Activated CD4-positive, alpha-beta T cell treated with anti-CD3 and anti-CD28 coated beads, Interleukin-2, amount 10 ng/mL, durations not matched to agents 24 days and 14 days (primary cell): ENCODE measurements at regions not wholly inside any gene's neighbourhood (a gene's known extent, or its start where the extent isn't known, plus 50 kb on each side); places are given as distances from the start of the nearest gene placed in this dataset.
A peak's percentile ranks its signal among the peaks of the same experiment; 100 is the strongest.

Experiments
- DNase-seq: peaks from one replicate; pipeline ENCODE4 v3.0.0; 2022
- H3K27ac Mint-ChIP-seq: one replicate; pipeline ENCODE4 v1.8.0; 2022; ENCODE audit warnings: mild to moderate bottlenecking, mixed read lengths
- H3K27me3 Mint-ChIP-seq: one replicate; pipeline ENCODE4 v1.8.0; 2022; ENCODE audit warnings: mixed read lengths
- H3K36me3 Mint-ChIP-seq: one replicate; pipeline ENCODE4 v1.8.0; 2022; ENCODE audit warnings: low read depth, mild to moderate bottlenecking, mixed read lengths
- H3K4me1 Mint-ChIP-seq: one replicate; pipeline ENCODE4 v1.8.0; 2021; ENCODE audit warnings: mixed read lengths
- H3K4me3 Mint-ChIP-seq: one replicate; pipeline ENCODE4 v1.8.0; 2022; ENCODE audit warnings: mild to moderate bottlenecking, moderate library complexity, mixed read lengths
- H3K9me3 Mint-ChIP-seq: one replicate; pipeline ENCODE4 v1.8.0; 2021; ENCODE audit warnings: mixed read lengths
- intact Hi-C: fragments of 100-400 bp; cut with micrococcal nuclease; formaldehyde crosslinking; loops from one replicate; pipeline ENCODE4 v1.15.1; 2023

DNA sequence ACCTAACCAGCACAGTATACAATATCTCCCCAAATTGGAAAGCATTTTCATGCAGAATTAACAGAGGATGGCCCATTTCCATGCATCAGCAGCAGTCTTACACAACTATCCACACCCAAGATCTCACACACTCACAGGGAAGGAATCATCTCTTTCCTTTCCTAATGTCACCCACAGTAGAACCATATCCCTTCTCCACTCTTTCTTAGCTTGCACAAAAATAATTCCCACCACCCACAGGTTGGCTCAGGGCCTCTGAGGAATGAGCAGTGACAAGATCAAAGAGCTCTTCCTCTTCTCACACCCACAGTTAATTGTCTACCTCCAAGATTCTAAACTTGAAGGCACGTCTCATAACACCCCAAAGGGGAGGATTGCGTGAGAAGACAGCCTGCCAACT, 217.7 kb upstream of the VEGFC start:
- Mint-ChIP-seq H3K27ac (no peak overlapping the region), H3K36me3 (no peaks in the 10 kb centered on the region), H3K4me3 (no peak overlapping the region), H3K9me3 (peaks cover 4% of the 10 kb centered on the region), H3K27me3 (no peaks in the 10 kb centered on the region), H3K4me1 (no peaks in the 10 kb centered on the region)
- DNase-seq, result no peak
- intact Hi-C loops, result no loop called here

- Mint-ChIP-seq H3K36me3 (no peaks in the 10 kb centered on the region), H3K9me3 (no peaks in the 10 kb centered on the region), H3K27ac (no peak overlapping the region), H3K4me3 (no peak overlapping the region), H3K27me3 (no peaks in the 10 kb centered on the region), H3K4me1 (no peaks in the 10 kb centered on the region)
- DNase-seq, result no peak
- intact Hi-C loops, result no loop called here
These were observed 220.3 kb upstream of the VEGFC start for GRCh38 chr4:177012918-177013545.

- DNase-seq, result no peak
- H3K4me3 Mint-ChIP-seq, result no peak overlapping the region
- intact Hi-C loops, result no loop called here
- H3K27me3 Mint-ChIP-seq, result no peaks in the 10 kb centered on the region
- peaks cover 19% of the 10 kb centered on the region for H3K9me3 Mint-ChIP-seq
- no peaks in the 10 kb centered on the region for H3K36me3 Mint-ChIP-seq
- no peaks in the 10 kb centered on the region for H3K4me1 Mint-ChIP-seq
- H3K27ac Mint-ChIP-seq, result no peak overlapping the region
These were observed 223.9 kb upstream of the VEGFC start for GRCh38 chr4:177016541-177017141.

- Mint-ChIP-seq H3K27me3 (no peaks in the 10 kb centered on the region), H3K4me3 (no peak overlapping the region), H3K27ac (no peak overlapping the region), H3K9me3 (peaks cover 22% of the 10 kb centered on the region), H3K4me1 (no peaks in the 10 kb centered on the region), H3K36me3 (no peaks in the 10 kb centered on the region)
- intact Hi-C loops, result no loop called here
- no peak for DNase-seq
These were observed 231.2 kb upstream of the VEGFC start for GRCh38 chr4:177023951-177024350.

DNA sequence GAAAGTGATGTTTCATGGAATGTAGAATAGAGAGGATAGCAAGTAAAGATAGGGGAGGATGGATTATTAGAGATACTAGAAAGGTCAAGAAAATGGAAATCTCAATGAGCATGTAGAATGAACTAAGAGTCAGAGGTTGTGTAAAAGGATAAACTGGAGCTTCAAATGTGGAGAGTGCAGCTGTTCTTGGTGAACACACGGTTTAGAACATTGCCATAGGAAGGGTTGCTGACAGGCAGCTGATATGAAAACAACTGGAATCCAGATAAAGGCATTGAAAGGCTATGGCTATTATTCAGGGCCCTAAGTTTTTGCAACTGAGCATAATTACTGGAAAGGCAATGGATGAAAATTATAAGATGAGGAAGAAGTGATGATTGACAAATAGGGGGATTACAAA, 239.6 kb upstream of the VEGFC start:
- Mint-ChIP-seq H3K4me3 (no peak overlapping the region), H3K9me3 (no peaks in the 10 kb centered on the region), H3K36me3 (no peaks in the 10 kb centered on the region), H3K27me3 (no peaks in the 10 kb centered on the region), H3K4me1 (no peaks in the 10 kb centered on the region), H3K27ac (no peak overlapping the region)
- DNase-seq, result no peak
- intact Hi-C loops, result no loop called here

- H3K36me3 Mint-ChIP-seq, result no peaks in the 10 kb centered on the region
- no peak overlapping the region for H3K27ac Mint-ChIP-seq
- no peaks in the 10 kb centered on the region for H3K27me3 Mint-ChIP-seq
- no peak for DNase-seq
- H3K9me3 Mint-ChIP-seq, result no peaks in the 10 kb centered on the region
- intact Hi-C loops, result no loop called here
- H3K4me1 Mint-ChIP-seq, result no peaks in the 10 kb centered on the region
- H3K4me3 Mint-ChIP-seq, result no peak overlapping the region
These were observed 240.4 kb upstream of the VEGFC start for GRCh38 chr4:177033135-177033534.

GRCh38 chr4:177033632-177034031, 240.9 kb upstream of the VEGFC start:
- Mint-ChIP-seq H3K9me3 (no peaks in the 10 kb centered on the region), H3K4me3 (no peak overlapping the region), H3K36me3 (no peaks in the 10 kb centered on the region), H3K27ac (no peak overlapping the region), H3K4me1 (no peaks in the 10 kb centered on the region), H3K27me3 (no peaks in the 10 kb centered on the region)
- intact Hi-C loops, result no loop called here
- no peak for DNase-seq

DNA sequence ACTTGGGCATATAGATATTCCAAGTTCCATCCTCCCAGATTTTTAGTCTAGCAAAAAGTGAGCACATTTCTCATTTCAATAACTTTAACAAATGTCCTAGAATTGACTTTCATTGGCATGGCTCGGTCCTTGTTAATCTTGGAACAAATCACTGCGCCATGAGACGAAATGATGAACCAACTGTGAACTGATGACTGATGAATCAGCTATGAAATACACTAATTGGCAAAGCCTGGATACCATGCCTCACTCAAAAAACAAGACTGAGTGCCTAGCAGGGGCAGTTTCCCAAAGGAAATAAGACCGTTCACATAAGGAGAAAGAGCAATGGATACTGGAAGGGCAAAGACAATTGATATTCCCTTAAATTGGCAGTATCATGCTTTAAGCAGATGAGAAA, 248.6 kb upstream of the VEGFC start:
- Mint-ChIP-seq H3K36me3 (no peaks in the 10 kb centered on the region), H3K4me3 (no peak overlapping the region), H3K9me3 (no peaks in the 10 kb centered on the region), H3K27me3 (peaks cover 1% of the 10 kb centered on the region), H3K4me1 (no peaks in the 10 kb centered on the region), H3K27ac (no peak overlapping the region)
- intact Hi-C loops, result no loop called here
- no peak for DNase-seq

DNA sequence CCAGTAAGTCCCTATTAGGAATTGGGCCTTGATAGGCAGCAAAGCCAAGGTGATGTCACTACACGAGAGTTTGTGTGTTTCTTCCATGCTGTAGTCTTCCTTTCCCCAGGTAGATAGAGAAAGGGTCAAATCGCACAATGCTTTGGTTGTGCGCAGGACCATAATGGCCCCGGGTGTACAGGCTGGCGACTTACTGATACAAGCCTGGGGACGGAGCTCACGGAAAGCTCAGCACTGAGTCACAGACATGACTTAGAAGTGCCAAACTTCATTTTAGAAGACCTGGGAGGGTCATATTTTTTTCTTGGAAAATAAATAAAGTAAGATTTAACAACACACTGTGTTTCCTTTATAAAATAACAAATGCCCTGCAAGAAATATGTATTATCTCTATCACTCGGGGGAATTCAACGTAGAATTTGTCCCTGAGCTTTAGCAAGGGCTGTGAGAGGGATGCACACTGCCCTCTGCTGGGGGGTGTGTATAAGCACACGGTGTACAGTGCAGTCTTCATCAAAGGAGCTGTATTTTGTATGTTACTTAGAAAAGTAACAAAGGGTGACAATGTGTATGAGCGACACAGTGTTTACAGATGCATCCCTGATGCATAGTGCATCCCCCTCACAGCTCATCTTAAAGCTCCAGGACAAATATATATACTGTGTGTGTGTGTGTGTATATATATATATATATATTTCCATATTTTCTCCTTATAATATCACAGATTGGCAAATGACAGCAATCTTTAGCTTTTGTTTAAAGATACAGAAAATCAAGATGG, 254.5 kb upstream of the VEGFC start:
- peaks cover 6% of the 10 kb centered on the region for H3K27me3 Mint-ChIP-seq
- no peaks in the 10 kb centered on the region for H3K9me3 Mint-ChIP-seq
- peak; percentile 86 for DNase-seq
- no peak overlapping the region for H3K27ac Mint-ChIP-seq
- H3K36me3 Mint-ChIP-seq, result no peaks in the 10 kb centered on the region
- no peaks in the 10 kb centered on the region for H3K4me1 Mint-ChIP-seq
- no peak overlapping the region for H3K4me3 Mint-ChIP-seq
- intact Hi-C loops, result loop anchor here (1.0 kb wide), 2 partner anchors 257 to 670 kb away; no protein-coding TSS in a partner anchor

DNA sequence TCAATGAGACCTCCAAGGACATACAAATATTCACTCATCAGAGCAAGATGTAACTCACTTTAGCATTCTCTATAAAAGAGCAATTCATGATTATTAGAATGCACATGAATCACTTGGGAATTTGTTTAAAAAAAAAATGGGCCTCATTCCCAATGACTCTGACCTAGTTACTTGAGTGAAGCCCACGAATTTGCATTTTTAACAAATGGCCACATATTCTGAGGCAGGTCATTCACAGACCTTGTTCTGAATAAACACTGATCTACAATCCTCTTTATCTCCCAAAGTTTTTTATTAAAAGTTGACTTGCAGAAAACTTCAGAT, 255.1 kb upstream of the VEGFC start:
- Mint-ChIP-seq H3K9me3 (no peaks in the 10 kb centered on the region), H3K27me3 (peaks cover 6% of the 10 kb centered on the region), H3K27ac (no peak overlapping the region), H3K36me3 (no peaks in the 10 kb centered on the region), H3K4me3 (no peak overlapping the region), H3K4me1 (no peaks in the 10 kb centered on the region)
- intact Hi-C loops, result loop anchor here (1.0 kb wide), 2 partner anchors 258 to 671 kb away; no protein-coding TSS in a partner anchor
- no peak for DNase-seq

GRCh38 chr4:177051473-177052060, 258.1 kb upstream of the NEIL3 start:
- intact Hi-C loops, result loop anchor here (1.0 kb wide), 1 partner anchor 289 kb away; no protein-coding TSS in a partner anchor
- Mint-ChIP-seq H3K27ac (no peak overlapping the region), H3K4me1 (no peaks in the 10 kb centered on the region), H3K9me3 (no peaks in the 10 kb centered on the region), H3K4me3 (no peak overlapping the region), H3K27me3 (peaks cover 6% of the 10 kb centered on the region), H3K36me3 (no peaks in the 10 kb centered on the region)
- peak; percentile 78 for DNase-seq

GRCh38 chr4:177052211-177052934, 257.3 kb upstream of the NEIL3 start:
- no peak overlapping the region for H3K27ac Mint-ChIP-seq
- DNase-seq, result no peak
- no peaks in the 10 kb centered on the region for H3K36me3 Mint-ChIP-seq
- H3K4me1 Mint-ChIP-seq, result no peaks in the 10 kb centered on the region
- intact Hi-C loops, result no loop called here
- H3K4me3 Mint-ChIP-seq, result no peak overlapping the region
- H3K9me3 Mint-ChIP-seq, result no peaks in the 10 kb centered on the region
- peaks cover 6% of the 10 kb centered on the region for H3K27me3 Mint-ChIP-seq

- DNase-seq, result no peak
- H3K27me3 Mint-ChIP-seq, result peaks cover 3% of the 10 kb centered on the region
- no peak overlapping the region for H3K4me3 Mint-ChIP-seq
- H3K36me3 Mint-ChIP-seq, result no peaks in the 10 kb centered on the region
- H3K9me3 Mint-ChIP-seq, result no peaks in the 10 kb centered on the region
- intact Hi-C loops, result no loop called here
- H3K4me1 Mint-ChIP-seq, result no peaks in the 10 kb centered on the region
- no peak overlapping the region for H3K27ac Mint-ChIP-seq
These were observed 252.5 kb upstream of the NEIL3 start for GRCh38 chr4:177057186-177057585.

GRCh38 chr4:177064116-177064515, 245.6 kb upstream of the NEIL3 start:
- H3K9me3 Mint-ChIP-seq, result no peaks in the 10 kb centered on the region
- no peak for DNase-seq

More at GRCh38 chr4:177064116-177064515, 245.6 kb upstream of the NEIL3 start:
- intact Hi-C loops, result no loop called here
- H3K27me3 Mint-ChIP-seq, result peaks cover 3% of the 10 kb centered on the region
- no peaks in the 10 kb centered on the region for H3K4me1 Mint-ChIP-seq
- H3K4me3 Mint-ChIP-seq, result no peak overlapping the region
- no peaks in the 10 kb centered on the region for H3K36me3 Mint-ChIP-seq
- H3K27ac Mint-ChIP-seq, result no peak overlapping the region
